ENCODE measurements at regions not wholly inside any gene's neighbourhood (a gene's known extent, or its start where the extent isn't known, plus 50 kb on each side); places are given as distances from the start of the nearest gene placed in this dataset.

DNA sequence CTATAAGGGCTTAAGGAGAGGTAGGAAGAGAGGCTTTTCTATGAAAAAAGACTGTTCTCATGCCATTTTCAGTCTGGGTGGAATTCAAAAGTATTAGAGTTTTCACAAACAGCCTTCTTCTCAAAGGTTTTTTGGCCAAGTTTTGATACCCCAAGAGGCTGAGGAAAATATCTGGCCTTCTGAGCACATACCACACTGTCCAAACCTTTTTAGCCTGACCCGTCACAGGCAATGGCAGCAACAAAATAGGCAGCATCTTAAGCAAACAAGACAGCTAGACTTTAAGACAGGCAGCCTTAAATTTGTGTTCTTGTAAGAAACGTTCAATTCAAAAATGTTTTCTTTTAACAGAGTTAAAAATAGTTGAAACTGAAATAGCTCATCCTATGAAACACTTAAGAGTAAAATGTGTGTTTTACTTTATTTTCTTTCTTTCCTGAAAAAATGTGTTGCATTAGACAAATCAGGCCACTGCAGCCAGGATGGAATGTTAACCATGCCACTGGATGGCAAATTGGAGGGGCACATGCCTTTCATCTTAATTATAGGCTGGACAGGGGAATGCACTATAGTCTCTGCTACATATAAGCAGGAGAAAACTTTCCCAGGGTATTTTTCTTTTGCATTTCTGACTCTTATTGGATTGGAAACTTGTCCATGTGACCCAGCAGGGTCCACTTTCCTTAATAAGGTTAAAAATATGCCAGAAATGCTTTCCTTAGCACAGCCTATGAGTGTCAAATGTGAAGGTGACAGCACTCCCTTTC lies 315.0 kb downstream of the TGFB2 start:
- in situ Hi-C loops (cut with HindIII; ENCODE audit: low pct_ligation_motif_present, low sequenced_read_pairs), result no loop called here
- TF ChIP-seq CTCF (IDR thresholded peaks at IDR 0.05; ENCODE audit: low read depth, low read length, missing control alignments), result no peak
- Histone ChIP-seq H3K27me3 (replicated peaks) (no peaks in the 10 kb centered on the region), H3K27ac (peak overlapping the region; percentile 77), H3K4me3 (ENCODE audit: low read depth, low read length) (no peak overlapping the region), H3K36me3 (replicated peaks) (no peaks in the 10 kb centered on the region)
- DNase-seq, result peak; percentile 42

DNA sequence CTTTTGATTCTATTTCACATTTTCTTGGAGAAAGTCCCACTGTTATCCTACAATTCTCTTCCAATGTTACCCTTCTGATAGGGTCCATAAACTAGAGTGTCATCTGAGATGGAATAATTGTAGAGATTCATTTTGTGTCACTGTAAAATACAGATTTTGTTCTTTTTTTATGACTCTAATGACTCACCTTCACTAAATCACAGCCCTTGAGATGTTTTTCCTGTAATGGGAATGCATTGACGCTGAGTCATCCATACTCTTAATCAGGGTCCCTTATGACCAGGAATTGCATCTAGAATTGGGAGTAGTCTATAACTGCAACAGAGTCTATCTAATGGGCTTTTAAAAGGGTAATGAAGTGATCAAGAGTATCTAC lies 315.5 kb downstream of the TGFB2 start:
- peak; percentile 61 for DNase-seq
- no peaks in the 10 kb centered on the region for H3K27me3 ChIP-seq (replicated peaks)
- TF ChIP-seq CTCF (IDR thresholded peaks at IDR 0.05; ENCODE audit: low read depth, low read length, missing control alignments), result no peak
- in situ Hi-C loops (cut with HindIII; ENCODE audit: low pct_ligation_motif_present, low sequenced_read_pairs), result no loop called here
- H3K36me3 ChIP-seq (replicated peaks), result no peaks in the 10 kb centered on the region
- no peak overlapping the region for H3K4me3 ChIP-seq (ENCODE audit: low read depth, low read length)
- peak overlapping the region; percentile 77 for H3K27ac ChIP-seq

DNA sequence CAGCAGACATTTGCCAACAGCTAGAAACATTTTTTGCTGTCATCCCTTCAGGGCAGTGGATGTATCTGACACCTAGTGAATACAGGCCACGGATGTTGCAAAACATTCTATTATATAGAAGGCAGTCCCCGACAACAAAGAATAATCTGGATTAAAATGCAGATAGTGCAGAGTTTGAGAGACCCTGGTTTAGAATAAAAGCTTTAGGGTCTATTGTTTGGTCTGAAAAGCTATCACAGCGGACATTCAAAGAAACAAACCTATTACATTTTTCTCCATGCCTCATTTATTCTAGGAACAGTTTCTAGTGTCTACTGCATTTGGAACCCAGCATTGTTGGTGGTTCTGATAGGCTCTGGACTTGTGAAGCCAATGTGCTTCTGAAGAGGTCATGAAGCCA lies 316.3 kb downstream of the TGFB2 start:
- TF ChIP-seq CTCF (IDR thresholded peaks at IDR 0.05; ENCODE audit: low read depth, low read length, missing control alignments), result no peak
- peak overlapping the region; percentile 77 for H3K27ac ChIP-seq
- no peak overlapping the region for H3K4me3 ChIP-seq (ENCODE audit: low read depth, low read length)
- no peaks in the 10 kb centered on the region for H3K27me3 ChIP-seq (replicated peaks)
- H3K36me3 ChIP-seq (replicated peaks), result no peaks in the 10 kb centered on the region
- in situ Hi-C loops (cut with HindIII; ENCODE audit: low pct_ligation_motif_present, low sequenced_read_pairs), result no loop called here
- DNase-seq, result no peak

GRCh38 chr1:218664385-218665170 lies 319.4 kb downstream of the TGFB2 start:
- in situ Hi-C loops (cut with HindIII; ENCODE audit: low pct_ligation_motif_present, low sequenced_read_pairs), result no loop called here
- no peaks in the 10 kb centered on the region for H3K27me3 ChIP-seq (replicated peaks)
- H3K27ac ChIP-seq, result peak overlapping the region; percentile 58
- TF ChIP-seq CTCF (IDR thresholded peaks at IDR 0.05; ENCODE audit: low read depth, low read length, missing control alignments), result no peak
- H3K36me3 ChIP-seq (replicated peaks), result no peaks in the 10 kb centered on the region
- no peak overlapping the region for H3K4me3 ChIP-seq (ENCODE audit: low read depth, low read length)
- no peak for DNase-seq

GRCh38 chr1:218665221-218665620 lies 320.1 kb downstream of the TGFB2 start:
- no peaks in the 10 kb centered on the region for H3K27me3 ChIP-seq (replicated peaks)
- TF ChIP-seq CTCF (IDR thresholded peaks at IDR 0.05; ENCODE audit: low read depth, low read length, missing control alignments), result no peak
- peak overlapping the region; percentile 58 for H3K27ac ChIP-seq
- H3K36me3 ChIP-seq (replicated peaks), result no peaks in the 10 kb centered on the region
- DNase-seq, result peak; percentile 65
- in situ Hi-C loops (cut with HindIII; ENCODE audit: low pct_ligation_motif_present, low sequenced_read_pairs), result no loop called here
- H3K4me3 ChIP-seq (ENCODE audit: low read depth, low read length), result no peak overlapping the region
